GM21619 (cell line): ENCODE measurements at regions not wholly inside any gene's neighbourhood (a gene's known extent, or its start where the extent isn't known, plus 50 kb on each side); places are given as distances from the start of the nearest gene placed in this dataset.

Experiments used
- ATAC-seq: cut with Tn5 transposase; IDR thresholded peaks from one replicate; pipeline ENCODE4 v1.9.1; 2021; ENCODE audit not compliant: unreplicated experiment

- no peak for ATAC-seq
Measured at GRCh38 chr6:167049275-167049674, 50.1 kb downstream of the CEP43 start.

DNA sequence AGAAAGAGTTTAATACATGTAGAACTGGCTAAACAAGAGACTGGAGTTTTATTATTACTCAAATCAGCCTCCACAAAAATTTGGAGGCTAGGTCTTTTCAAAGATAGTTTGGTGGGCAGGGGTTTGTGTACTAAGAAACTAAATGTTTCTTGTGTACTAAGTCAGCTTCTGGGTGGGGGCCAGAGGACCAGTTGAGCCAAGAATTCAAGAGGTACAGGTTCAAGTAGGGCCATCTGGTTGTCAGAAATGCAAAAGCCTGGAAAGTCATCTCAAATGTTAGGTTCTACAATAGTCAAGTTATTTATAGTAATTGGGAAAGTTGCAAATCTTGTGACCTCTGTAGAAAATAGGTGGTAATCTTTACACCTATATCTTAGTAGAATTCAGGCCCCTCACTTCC, 51.7 kb downstream of the CEP43 start:
- ATAC-seq, result no peak

DNA sequence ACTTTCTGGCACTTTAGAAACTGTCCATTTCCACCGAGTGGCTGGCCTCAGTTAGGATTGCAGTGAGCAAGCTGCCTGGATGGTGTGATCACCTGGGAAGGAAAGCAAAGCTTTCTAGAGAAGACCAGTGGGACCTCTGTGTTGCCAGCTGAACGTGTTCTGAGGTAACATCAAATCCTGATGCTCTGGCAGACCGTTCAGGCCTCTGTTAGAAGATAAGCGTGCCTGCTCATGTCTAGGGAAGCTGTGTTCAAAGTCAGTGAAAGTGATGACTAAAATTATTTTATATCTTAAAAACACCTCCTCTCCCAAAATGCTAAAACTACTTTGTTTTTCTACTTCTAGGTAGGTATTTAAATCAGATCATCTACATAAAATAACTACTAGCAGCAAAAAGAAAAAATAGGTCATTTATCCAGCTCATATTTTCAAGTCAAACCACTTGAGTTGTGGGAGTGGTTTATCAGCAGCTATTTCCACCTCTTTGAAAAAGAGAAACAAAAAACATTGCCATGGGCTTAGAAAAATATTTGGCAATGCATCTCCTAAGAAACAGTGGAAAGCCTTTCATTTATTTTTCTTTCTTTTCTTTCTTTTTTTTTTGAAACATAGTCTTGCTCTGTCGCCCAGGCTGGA, 54.8 kb downstream of the CEP43 start:
- ATAC-seq, result no peak

- ATAC-seq, result no peak
Measured at GRCh38 chr6:167054987-167055386, 55.8 kb downstream of the CEP43 start.

GRCh38 chr6:167056370-167056769, 57.2 kb downstream of the CEP43 start:
- ATAC-seq, result peak; percentile 98

- ATAC-seq, result no peak
Measured at GRCh38 chr6:167058261-167058660, 59.1 kb downstream of the CEP43 start.
